Colonic mucosa (tissue), 4 donors: ENCODE measurements at regions not wholly inside any gene's neighbourhood (a gene's known extent, or its start where the extent isn't known, plus 50 kb on each side); places are given as distances from the start of the nearest gene placed in this dataset.

ENCODE experiments used
- DNase-seq: peaks from one replicate; pipeline ENCODE4 v3.0.0-alpha.2; 2020
- H3K27ac ChIP-seq: fragments of 200-600 bp; one replicate; pipeline ENCODE4 v1.8.0; 2021
- H3K27me3 ChIP-seq: fragments of 200-600 bp; one replicate; pipeline ENCODE4 v1.8.0; 2021
- H3K36me3 ChIP-seq: fragments of 200-600 bp; one replicate; pipeline ENCODE4 v1.8.0; 2021
- H3K4me1 ChIP-seq: fragments of 200-600 bp; one replicate; pipeline ENCODE4 v1.8.0; 2021; ENCODE audit warnings: mild to moderate bottlenecking
- H3K4me3 ChIP-seq: fragments of 200-600 bp; one replicate; pipeline ENCODE4 v1.8.0; 2021
- H3K9ac ChIP-seq, 2 donors: one replicate each; pipeline ENCODE4 v1.7.0; 2013; ENCODE audit warnings: control low read depth in 2 of 2, low read depth in 2 of 2, low read length in 2 of 2
- H3K9me3 ChIP-seq: fragments of 200-600 bp; one replicate; pipeline ENCODE4 v1.8.0; 2021
- CTCF ChIP-seq: fragments of 200-600 bp; IDR thresholded peaks from one replicate; pipeline ENCODE4 v1.8.0; 2022; ENCODE audit warnings: antibody characterized with exemption, mild to moderate bottlenecking
- intact Hi-C: fragments of 100-400 bp; cut with DNase I; formaldehyde crosslinking; loops from one replicate; pipeline ENCODE4 v1.14.1; 2022
- donor health status: healthy.
- donor health status: DM: no; HTN: no; CAD: no.
- donor health status: DM: no; HTN: no; CAD: no.

GRCh38 chr9:118306801-118307200, 602.6 kb downstream of the TLR4 start:
- Histone ChIP-seq H3K36me3 (no peaks in the 10 kb centered on the region), H3K27ac (no peak overlapping the region), H3K9ac (no peak overlapping the region), H3K9me3 (no peaks in the 10 kb centered on the region), H3K27me3 (no peaks in the 10 kb centered on the region), H3K4me3 (no peak overlapping the region), H3K4me1 (no peaks in the 10 kb centered on the region)
- no peak for TF ChIP-seq CTCF
- intact Hi-C loops = no loop called here
- DNase-seq = no peak

DNA sequence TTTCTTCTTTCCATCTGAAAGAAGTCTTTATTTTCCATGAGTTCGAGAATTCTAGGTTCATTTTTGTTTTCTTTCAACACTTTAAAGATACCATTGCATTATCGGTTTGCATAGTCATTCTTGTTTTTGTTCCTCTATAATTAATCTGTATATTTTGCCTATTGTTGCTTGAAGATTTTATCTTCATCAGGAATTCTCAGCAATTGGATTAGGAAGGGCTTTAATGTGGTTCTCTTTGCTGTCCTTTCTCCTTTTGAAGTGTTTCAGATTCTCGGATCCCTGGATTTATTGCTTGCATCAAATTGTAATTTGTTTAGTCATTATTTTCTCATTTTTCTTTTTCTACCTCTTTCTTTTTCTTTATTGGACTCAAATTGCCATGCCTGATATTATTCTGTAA, 609.8 kb downstream of the TLR4 start:
- no peaks in the 10 kb centered on the region for H3K4me1 ChIP-seq
- no peaks in the 10 kb centered on the region for H3K27me3 ChIP-seq
- H3K27ac ChIP-seq = no peak overlapping the region
- no peaks in the 10 kb centered on the region for H3K36me3 ChIP-seq
- H3K9ac ChIP-seq = no peak overlapping the region
- DNase-seq = no peak
- no peak overlapping the region for H3K4me3 ChIP-seq
- no peak for TF ChIP-seq CTCF
- no peaks in the 10 kb centered on the region for H3K9me3 ChIP-seq
- intact Hi-C loops = no loop called here

DNA sequence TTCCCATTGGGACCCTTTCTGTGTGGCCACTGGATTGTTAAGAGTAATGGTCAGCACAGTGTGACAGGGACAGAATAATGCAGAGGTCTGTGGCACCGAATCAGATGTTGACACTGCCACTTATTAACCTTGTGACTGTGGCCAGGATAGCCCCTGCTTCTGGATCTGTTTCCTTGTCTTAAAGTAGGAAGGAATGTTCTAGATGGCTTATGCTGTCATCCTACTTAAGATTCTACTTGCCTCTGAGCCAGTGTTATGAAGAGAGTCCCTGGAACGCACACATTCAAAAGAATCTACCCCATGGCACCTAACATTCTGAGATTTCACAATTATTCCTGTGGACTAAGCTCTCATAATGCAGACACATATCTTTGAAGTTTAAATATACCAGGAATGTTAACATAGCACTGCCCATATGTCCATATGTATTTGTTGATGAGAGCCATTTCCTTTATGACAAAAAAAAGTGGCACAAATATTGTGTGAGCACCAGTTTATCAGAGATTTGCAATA, 612.7 kb downstream of the TLR4 start:
- no peak for TF ChIP-seq CTCF
- no peaks in the 10 kb centered on the region for H3K9me3 ChIP-seq
- intact Hi-C loops = no loop called here

GRCh38 chr9:118318770-118319431, 614.7 kb downstream of the TLR4 start:
- Histone ChIP-seq H3K27ac (no peak overlapping the region), H3K4me1 (no peaks in the 10 kb centered on the region), H3K9ac (no peak overlapping the region), H3K9me3 (no peaks in the 10 kb centered on the region), H3K27me3 (no peaks in the 10 kb centered on the region), H3K4me3 (no peak overlapping the region), H3K36me3 (no peaks in the 10 kb centered on the region)
- intact Hi-C loops = no loop called here
- TF ChIP-seq CTCF = no peak
- DNase-seq = no peak

More for the DNA sequence above, 612.7 kb downstream of the TLR4 start:
- no peaks in the 10 kb centered on the region for H3K27me3 ChIP-seq
- H3K36me3 ChIP-seq = no peaks in the 10 kb centered on the region
- no peak overlapping the region for H3K27ac ChIP-seq
- no peak overlapping the region for H3K4me3 ChIP-seq
- no peaks in the 10 kb centered on the region for H3K4me1 ChIP-seq
- no peak overlapping the region for H3K9ac ChIP-seq
- no peak for DNase-seq

- no peaks in the 10 kb centered on the region for H3K27me3 ChIP-seq
- intact Hi-C loops = no loop called here
- no peak overlapping the region for H3K27ac ChIP-seq
- no peak for DNase-seq
- no peak for TF ChIP-seq CTCF
- H3K9ac ChIP-seq = no peak overlapping the region
- no peak overlapping the region for H3K4me3 ChIP-seq
- no peaks in the 10 kb centered on the region for H3K4me1 ChIP-seq
- H3K36me3 ChIP-seq = no peaks in the 10 kb centered on the region
- H3K9me3 ChIP-seq = no peaks in the 10 kb centered on the region
These were observed 617.6 kb downstream of the TLR4 start for GRCh38 chr9:118321788-118322187.
